ENCODE measurements at regions not wholly inside any gene's neighbourhood (a gene's known extent, or its start where the extent isn't known, plus 50 kb on each side); places are given as distances from the start of the nearest gene placed in this dataset.
"Not testable (repeated sequence)": the region's sequence is repeated elsewhere in the genome, so short reads cannot be mapped to it uniquely, and the experiment has no call there.

DNA sequence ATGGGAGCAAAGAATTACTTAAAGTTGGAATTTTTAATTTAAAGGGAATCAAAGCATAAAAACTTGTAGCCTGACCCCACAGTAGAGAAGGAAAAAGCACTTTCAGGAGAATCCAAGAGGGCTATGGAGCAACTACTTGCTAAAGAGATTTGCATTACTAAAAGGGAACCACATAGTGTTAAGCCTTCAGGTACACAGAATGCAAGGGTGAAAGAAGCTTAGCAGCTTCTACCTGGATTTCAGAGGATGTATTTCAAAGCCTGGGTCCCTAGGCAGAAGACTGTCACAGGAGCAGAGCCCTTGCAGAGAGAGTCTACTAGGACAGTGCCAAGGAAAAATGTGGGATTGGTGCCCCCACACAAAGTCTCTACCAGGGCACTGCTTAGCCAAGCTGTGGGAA lies 575.0 kb downstream of the GBE1 start:
- DNase-seq (ENCODE audit: low spot score): no peak

DNA sequence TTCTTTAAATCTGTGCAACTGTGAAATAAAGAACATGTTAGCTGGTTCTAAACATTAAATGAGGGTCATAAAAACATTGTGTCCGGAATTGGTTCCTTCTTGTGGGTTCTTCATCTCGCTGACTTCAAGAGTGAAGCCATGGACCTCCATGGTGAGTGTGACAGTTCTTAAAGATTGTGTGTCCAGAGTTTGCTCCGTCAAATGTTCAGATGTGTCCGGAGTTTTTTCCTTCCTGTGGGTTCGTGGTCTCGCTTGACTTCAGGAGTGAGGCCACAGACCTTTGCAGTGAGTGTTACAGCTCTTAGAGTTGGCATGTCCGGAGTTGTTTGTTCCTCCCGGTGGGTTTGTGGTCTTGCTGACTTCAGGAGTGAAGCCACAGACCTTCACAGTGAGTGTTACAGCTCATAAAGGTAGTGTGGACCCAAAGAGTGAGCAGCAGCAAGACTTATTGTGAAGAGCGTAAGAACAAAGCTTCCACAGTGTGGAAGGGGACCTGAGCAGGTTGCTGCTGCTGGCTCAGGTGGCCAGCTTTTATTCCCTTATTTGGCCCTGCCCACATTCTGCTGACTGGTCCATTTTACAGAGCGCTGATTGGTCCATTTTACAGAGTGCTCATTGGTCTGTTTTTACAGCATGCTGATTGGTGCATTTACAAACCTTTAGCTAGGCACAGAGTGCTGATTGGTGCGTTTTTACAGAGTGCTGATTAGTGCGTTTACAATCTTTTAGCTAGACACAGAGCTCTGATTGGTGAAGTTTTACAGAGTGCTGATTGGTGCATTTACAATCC lies 579.2 kb downstream of the GBE1 start:
- DNase-seq (ENCODE audit: low spot score): not testable (repeated sequence)

DNA sequence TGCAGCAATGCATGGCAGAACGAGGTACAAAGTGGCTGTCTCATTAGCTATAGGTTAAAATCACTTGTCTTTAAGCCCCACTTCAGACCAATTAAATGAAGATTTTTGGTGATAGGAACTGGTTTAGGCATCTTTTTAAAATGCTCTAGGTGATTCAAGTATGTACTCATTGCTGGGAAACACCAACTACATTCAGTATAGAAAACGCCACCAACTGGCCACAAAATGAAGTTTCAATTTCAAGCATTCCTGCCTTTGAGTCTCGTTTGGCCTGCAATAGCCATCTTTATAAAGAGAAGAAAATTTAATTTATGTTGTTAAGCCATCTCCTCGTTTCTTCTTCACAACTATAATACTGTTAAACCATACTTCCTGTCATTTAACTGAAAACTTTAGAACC lies 587.9 kb downstream of the GBE1 start:
- DNase-seq (ENCODE audit: low spot score): no peak

DNA sequence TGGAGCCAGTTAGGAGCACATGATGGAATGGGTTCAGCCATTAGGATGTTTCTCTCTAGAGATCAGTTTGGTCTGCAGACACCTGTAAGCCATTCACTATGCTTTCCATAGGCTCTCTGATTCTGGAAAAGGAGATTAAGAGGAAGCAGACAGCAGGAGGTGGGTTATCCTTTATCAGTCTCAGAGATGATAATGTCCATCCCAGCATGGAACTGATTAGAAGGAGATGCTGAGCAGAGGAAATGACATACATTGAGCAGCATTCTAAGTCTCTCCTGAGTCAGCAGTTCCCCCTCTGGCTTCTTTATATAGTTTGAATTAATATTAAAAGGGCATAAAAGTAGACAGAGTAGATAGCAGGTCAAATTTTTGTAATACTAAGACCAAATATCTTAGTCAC lies 591.1 kb downstream of the GBE1 start:
- DNase-seq (ENCODE audit: low spot score): no peak

DNA sequence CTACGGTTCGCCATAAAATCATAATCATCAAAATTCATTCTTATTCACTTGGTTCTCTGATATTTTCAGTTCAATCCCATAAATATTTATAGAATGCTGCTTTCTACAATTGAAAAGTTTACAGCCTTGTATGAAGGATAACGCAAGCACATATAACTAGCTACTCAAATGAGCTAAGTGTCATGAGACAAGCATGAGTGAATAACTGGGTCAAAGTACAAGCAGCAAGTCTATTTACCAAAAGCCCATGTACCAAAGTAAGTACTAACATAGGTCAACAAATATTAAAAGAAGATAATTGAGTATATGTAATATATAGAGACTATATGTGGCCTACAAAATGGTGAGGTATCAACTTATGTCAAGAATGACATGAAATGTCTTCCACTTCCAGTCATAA lies 596.6 kb downstream of the GBE1 start:
- no peak for DNase-seq (ENCODE audit: low spot score)

DNA sequence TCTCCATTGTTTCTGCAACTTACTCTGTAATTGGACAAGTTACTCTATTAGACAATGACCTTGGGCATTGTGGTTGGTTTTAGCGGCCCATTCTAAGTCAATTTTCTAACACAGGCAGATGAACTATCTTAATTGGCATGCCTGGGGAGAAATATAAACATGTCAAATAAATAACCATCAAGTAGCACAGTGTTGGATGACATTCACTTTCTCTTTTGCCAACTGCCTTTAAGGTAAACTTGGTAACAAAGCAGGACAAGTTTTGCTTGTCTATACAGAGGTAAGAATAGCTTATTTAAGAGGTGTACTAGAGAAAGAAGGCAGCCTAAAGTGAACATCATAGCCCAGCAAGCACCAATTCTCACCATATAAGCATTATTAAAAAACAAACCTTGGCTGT lies 599.6 kb downstream of the GBE1 start:
- DNase-seq (ENCODE audit: low spot score): no peak

DNA sequence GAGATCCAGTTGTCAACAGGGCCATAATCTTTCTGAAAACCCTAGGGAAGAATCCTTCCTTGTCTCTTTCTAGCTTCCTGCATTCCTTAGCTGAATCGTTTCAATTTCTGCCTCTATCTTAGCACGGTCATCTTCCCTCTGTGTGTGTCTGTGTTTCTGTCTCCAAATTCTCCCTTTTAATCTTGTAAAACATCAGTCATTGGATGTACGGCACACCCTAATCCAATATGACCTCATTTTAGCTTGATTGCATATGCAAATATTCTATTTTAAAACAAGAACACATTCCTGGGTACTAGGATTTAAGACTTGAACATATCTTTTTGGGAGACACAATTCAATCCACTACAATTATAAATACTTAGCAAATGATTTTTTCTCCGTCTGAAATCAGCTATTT lies 600.3 kb downstream of the GBE1 start:
- no peak for DNase-seq (ENCODE audit: low spot score)

DNA sequence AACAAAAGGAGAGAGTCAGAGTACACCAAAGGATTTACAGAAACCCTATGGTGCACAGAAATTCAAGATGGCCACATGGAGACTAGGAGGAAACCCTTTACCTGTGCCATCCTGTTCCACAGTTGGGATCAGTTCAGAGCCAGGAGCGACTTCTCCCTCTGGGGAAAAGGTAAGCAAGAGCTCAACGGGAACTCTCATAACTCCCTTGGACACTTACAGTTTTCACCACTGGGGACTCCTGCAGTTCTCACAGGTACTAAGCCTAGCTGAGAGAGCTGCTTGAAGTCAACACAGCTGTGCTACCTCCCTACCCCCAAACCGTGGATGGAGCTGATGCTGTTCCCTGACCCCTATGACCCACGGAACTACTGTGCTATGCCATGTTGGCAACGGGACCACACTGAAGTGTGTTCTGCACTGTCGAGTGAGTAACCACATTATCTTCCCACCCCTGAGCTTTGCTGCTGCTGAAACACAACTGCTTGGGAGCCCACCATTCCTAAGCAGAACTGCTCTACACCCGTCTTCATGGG lies 606.8 kb downstream of the GBE1 start:
- DNase-seq (ENCODE audit: low spot score): no peak

DNA sequence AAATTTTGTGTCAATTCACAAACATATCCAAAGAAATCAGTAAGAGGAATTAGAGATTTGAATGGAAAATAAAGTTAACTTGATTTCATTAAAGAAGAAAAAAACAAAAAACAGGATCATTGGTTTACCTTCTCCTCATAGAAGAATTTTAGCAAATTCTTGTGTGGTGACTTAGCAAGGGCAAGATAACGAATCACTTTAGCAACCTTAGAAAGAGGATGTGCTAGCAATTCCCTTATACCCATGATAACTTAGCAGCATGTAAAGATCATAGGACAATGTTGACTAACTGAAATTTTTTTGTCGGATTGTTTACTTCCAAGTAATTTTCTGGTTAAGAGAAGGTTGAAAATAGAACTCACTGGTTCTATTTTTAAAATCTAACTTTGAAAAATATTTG lies 609.3 kb downstream of the GBE1 start:
- DNase-seq (ENCODE audit: low spot score): no peak

DNA sequence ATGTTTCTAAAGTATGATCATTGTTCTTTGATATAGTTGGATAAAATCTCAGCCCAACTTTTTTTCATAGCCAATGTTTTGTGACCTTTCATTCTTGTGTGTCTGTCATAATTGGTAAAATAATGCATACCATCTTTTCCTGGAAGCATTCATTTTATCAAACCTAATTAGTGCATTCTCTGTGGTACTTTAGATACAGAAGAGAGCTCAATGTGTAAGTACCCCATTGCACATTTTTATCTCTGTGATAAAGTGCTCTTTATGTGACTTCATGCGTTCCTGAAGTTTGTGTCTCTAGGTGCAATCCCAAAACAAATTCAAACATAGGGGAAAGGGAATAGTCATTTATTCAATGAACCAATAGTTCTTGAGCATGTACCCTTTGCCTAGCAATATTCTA lies 628.5 kb downstream of the GBE1 start:
- DNase-seq (ENCODE audit: low spot score): no peak

DNA sequence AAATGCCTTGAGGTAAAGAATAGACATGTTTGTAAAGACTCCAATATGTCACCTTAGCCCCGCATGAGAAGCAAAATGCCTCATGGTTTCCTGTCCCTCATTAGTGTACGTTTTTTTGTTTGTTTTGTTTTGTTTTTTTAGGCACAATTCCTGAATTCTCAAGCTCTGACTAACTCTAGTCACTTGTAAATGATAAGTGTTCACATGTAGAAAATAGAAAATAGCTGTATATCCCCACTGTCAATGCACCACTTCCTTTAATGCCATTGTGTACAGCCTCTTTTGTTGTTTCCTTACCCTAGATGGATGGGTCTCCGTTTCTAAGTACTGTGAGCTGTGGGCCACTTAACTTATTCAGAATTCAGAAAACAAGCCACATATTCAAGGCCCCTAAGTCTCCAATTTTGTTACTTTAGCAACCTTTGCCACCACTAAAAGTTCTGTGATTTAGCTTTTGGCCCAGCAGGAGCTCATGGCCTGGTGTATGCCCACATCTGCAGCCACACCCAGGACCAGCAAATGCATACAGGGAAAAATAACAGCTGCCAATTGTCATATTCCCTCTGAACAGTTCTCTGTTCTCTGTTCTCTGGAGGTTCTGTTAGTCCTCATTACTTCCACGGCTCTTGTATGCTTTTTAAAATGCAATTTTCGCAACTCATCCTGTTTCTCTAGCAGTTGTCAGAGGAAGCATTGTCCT lies 655.5 kb downstream of the GBE1 start:
- no peak for DNase-seq (ENCODE audit: low spot score)

DNA sequence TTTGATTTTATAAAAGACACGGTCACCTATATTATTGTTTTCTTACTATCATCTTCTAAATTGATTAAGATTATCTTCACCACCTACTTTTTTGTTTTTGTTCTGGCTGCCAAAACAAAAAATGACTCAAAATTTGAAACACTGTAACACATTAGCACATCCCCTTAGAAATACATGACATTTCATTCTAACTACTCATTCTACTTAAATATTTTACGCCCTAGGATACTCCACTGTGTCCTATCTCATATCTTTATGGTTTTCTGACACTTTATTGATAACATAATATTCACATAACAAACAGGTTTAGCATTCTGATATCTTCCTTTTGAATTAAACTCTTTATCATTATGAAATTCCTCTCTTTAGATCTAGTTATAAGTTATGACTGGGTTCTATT lies 656.2 kb downstream of the GBE1 start:
- DNase-seq (ENCODE audit: low spot score): no peak

DNA sequence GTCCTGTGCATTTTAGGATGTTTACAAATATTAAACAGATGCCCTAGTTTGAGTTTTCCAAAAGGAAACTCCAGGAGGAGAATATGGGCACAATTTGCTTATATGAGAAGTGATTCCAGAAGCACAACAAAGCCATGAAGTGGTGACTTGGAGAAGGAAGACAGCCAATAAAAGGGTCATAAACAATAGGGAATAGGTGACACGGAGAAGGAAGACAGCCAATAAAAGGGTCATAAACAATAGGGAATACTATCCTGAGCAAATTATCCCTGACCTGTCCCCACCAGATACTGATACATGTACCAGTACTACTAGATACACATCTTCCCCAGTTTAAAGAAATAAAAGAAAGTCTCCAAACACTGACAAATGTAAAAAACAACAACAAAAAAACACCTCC lies 663.6 kb downstream of the GBE1 start:
- DNase-seq (ENCODE audit: low spot score): no peak

DNA sequence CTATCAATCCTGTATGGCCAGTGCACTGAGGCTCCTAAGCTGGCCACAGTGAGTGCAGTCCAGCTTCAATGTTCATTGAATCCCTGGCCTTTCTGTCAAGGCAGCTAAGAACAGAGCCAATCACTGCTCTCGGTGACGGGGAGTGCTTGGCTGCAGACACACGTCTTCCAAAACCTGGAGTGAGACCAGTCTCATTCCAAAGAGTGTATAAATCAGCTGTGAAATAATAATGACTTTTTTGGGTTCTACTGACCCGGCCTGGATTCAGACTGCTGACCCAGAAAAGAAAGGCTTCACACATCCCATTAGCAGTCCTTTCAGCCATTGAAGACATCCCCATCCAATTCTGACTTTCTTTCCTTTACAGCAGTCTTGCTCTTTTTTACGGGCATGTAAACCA lies 665.5 kb downstream of the GBE1 start:
- DNase-seq (ENCODE audit: low spot score): no peak

DNA sequence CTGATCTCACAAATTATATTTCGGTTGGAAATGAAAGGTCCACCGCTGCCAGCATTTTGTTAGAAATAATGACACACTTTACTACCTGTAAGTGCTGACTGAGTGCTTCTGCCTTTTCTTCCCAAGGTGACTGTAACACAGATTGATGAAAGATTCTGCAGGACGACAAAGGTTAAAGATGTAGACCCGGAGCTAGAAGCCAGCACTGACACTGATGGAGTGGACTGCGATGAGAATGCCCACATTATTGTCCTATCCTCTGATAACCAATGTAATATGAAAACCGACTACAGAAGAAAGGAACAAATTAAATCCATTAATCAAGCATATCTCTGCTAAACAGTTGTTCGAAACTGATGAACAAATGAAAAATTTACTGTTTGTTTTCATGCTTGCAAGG lies 666.5 kb downstream of the GBE1 start:
- no peak for DNase-seq (ENCODE audit: low spot score)

DNA sequence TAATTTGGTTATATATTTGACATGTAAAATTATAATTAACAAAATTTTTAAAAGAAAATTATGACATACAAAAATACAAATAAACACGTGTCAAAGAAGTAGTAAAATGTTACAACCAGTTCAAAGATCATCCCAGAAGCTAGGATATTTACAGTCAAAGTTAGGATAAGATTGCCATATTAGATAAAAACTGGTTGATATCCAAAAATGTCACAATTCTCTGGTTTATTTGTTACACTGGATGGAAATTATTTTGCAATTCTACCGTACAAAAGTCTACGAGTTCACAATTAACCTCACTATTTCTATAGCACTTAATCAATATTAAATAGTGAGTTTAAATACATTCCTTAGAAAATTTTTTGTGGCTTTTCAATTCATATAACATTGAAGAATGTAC lies 673.8 kb downstream of the GBE1 start:
- DNase-seq (ENCODE audit: low spot score): no peak

DNA sequence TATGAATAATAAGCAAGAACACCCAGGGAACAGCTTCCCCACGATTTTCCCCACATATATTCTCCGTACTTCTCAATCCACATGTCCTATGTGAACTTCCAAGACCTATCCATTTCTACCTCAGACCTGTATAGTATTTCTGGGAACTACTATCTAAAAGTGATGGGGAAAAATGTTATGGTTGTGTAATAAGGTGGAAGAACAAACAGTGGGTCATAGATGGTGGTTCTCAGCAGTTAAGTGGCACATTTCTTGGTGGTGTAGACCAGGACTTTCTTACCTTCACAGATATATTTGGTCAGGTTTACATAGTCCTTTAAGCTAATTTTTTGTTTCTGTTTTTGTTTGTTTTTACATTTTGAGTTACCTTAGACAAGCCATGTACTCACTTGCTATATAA lies 675.1 kb downstream of the GBE1 start:
- no peak for DNase-seq (ENCODE audit: low spot score)

DNA sequence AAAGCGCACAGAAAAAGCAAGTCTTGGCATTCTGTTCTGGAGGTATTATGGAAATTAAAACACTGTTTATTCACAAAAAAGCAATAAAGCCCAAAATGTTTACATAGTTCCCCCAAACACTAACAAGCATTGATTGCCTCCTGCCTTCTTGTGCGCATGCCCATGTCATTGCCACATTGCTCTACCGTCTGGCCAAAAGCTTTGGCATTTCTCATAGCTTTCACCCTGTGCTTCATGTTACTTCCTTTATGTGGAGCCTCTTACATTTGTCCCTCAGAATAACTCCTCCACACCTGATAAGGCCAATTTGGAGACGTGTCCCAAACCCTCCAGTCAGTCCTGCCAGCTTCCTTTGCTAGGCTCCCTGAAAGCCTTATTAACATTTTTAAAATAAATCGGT lies 680.8 kb downstream of the GBE1 start:
- no peak for DNase-seq (ENCODE audit: low spot score)

DNA sequence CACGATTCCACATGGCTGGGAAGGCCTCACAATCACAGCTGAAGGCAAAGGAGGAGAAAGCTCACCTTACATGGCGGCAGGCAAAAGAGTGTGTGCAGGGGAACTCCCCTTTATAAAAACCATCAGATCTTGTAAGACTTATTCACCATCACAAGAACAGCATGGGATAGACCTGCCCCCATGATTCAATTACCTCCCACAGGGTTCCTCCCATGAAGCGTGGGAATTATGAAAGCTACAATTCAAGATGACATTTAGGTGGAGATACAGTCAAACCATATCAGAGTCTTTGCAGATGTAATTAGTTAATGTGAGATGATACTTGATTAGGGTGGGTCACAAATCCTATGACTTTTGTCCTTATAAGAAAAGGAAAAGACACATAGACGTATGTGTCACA lies 688.9 kb downstream of the GBE1 start:
- no peak for DNase-seq (ENCODE audit: low spot score)

DNA sequence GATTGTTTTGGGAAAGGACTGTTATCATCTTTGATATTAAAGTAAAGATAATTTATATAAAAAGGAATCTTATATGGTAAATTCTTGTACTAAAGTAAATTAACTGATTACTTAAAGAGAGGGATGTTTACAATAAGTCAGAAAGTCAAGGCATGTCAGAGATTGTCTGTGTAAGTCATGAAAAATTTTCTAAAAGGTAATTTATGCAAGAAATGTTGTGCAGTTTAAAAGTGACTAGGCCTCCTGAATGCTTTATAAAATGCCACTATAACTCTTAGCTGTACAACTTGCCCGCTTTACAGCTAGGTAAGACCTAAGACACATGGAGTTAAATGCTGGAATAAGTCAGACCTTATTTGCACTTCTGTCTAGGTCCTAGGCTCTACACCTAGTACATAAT lies 692.9 kb downstream of the GBE1 start:
- DNase-seq (ENCODE audit: low spot score): no peak

DNA sequence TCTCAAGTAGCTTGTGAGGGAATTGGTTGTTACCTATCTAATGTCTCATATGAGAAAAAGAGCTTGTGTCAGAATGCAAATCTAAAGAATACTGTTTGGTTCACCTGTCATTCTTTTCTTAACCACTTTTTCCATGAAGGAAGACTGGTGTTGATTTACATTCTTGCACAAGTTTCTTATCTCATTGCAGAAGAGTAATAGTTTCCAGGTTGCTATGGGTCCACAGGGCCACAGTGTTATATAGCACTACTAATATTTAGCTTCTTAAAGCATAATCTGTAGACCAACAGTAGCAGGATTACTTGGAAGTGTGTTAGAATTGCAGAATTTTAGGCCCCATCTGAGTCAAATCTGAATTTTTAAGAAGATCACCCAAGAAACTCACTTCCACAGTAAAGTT lies 697.5 kb downstream of the GBE1 start:
- no peak for DNase-seq (ENCODE audit: low spot score)

DNA sequence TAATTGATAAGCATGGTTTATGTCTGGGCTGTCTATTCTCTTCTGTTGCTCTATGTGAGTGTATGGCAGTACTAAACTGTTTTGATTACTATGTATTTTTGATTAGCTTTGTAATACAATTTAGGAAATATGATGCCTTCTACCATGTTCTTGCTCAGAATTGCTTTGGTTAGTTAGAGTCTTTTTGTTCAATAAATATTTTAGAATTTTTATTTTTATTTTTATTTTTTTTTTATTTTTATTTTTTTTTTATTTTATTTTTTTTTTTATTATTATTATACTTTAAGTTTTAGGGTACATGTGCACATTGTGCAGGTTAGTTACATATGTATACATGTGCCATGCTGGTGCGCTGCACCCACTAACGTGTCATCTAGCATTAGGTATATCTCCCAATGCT lies 710.3 kb downstream of the GBE1 start:
- not testable (repeated sequence) for DNase-seq (ENCODE audit: low spot score)

DNA sequence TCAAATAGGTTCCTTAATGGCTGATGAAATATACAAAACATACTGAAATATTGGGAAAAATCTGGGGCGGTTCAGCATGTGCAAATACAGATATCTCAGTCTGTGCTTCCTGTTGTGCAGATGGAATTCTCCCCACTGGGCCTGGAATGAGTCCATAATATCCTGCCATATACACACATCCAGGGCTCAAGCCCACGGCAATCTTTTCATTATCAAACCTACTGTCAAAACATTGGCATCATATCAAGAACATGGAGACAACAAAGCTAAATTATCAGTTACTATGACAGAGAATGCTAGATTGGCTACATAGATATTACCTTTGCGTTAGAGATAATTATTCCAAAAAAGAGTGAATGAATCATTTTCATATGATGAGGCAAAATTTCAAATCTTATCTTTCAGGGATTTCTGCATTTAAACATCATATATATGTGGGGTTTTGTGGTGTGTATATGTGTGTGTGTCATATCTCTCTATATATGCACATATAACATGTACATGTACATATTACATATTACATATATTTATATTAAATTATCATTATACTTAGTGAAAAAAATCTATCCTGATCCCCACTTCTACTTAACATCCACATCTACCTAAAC lies 713.3 kb downstream of the GBE1 start:
- DNase-seq (ENCODE audit: low spot score): no peak

Data from AG08396 (cell line).